A549 (cell line): ENCODE measurements at regions not wholly inside any gene's neighbourhood (a gene's known extent, or its start where the extent isn't known, plus 50 kb on each side); places are given as distances from the start of the nearest gene placed in this dataset.

ENCODE experiments used
- ATAC-seq, 2 experiments: fragments of 200-7000 bp in 1 of 2; fragments of >200 bp in 1 of 2; cut with Nextera tagmentation in 1 of 2; cut with Tn5 transposase in 1 of 2; 3 replicates each; pipeline versions ENCODE4 v1.8.0 to v1.9.1; 2018 to 2020; ENCODE audit warnings: mild to moderate bottlenecking in 1 of 2, moderate library complexity in 1 of 2
- CTCF ChIA-PET: fragments of 300-600 bp; sonication (Branson Sonifier 250); formaldehyde crosslinking; extraction: SDS; loops from one replicate; lab custom pipeline; 2021; ENCODE audit warnings: antibody characterized with exemption, inconsistent platforms; lab: Yijun Ruan, JAX
- POLR2A ChIA-PET: fragments of 350-600 bp; formaldehyde crosslinking; extraction: SDS; loops from one replicate; lab custom pipeline; 2021; ENCODE audit warnings: antibody characterized with exemption, inconsistent platforms; lab: Yijun Ruan, JAX
- DNase-seq, 2 experiments: peaks; one replicate each; pipeline versions ENCODE4 v3.0.0 to v3.0.0-alpha.2; 2011 to 2016; ENCODE audit warnings: low read depth in 1 of 2, low spot score in 1 of 2
- FAIRE-seq: peaks from 2 replicates; lab custom pipeline; 2011; peaks lifted over from hg19 to GRCh38; lab: Jason Lieb, UNC
- H3K27ac ChIP-seq, 2 experiments: fragments of >200 bp; sonication (Bioruptor Twin); formaldehyde crosslinking; 3 replicates each; pipeline ENCODE4 v1.5.1; 2016 to 2017
- H3K4me1 ChIP-seq: fragments of >200 bp; sonication (Bioruptor Twin); formaldehyde crosslinking; 3 replicates; pipeline ENCODE4 v1.6.1; 2016
- H3K4me2 ChIP-seq: fragments of >200 bp; sonication (Bioruptor Twin); formaldehyde crosslinking; 3 replicates; pipeline ENCODE4 v1.6.1; 2016
- H3K4me3 ChIP-seq: fragments of >200 bp; sonication (Bioruptor Twin); formaldehyde crosslinking; 3 replicates; pipeline ENCODE4 v1.5.1; 2016
- H3K9me3 ChIP-seq: fragments of >200 bp; sonication (Bioruptor Twin); formaldehyde crosslinking; 3 replicates; pipeline ENCODE4 v1.6.1; 2016
- ATOH8 ChIP-seq: fragments of 250-450 bp; sonication (Bioruptor Pico); IDR thresholded peaks from 2 replicates; pipeline ENCODE4 v1.5.0; 2020; ENCODE audit warnings: low read depth, mild to moderate bottlenecking, moderate library complexity
- BHLHE40 ChIP-seq: IDR thresholded peaks from 2 replicates; pipeline ENCODE4 v1.6.1; 2012; ENCODE audit warnings: low read depth, low read length, inconsistent platforms
- CBX2 ChIP-seq: fragments of 200-600 bp; sonication (generic); IDR thresholded peaks from 2 replicates; pipeline ENCODE4 v1.6.1; 2016; ENCODE audit warnings: low read depth, mild to moderate bottlenecking, borderline replicate concordance
- CEBPB ChIP-seq, 2 experiments: fragments of >200 bp in 1 of 2; sonication (Bioruptor Twin) in 1 of 2; formaldehyde crosslinking in 1 of 2; IDR thresholded peaks; 2 replicates each; pipeline ENCODE4 v1.6.1; 2012 to 2016
- CTCF ChIP-seq: fragments of >200 bp; sonication (Bioruptor Twin); formaldehyde crosslinking; IDR thresholded peaks from 3 replicates; pipeline ENCODE4 v1.5.1; 2016
- EHF ChIP-seq: fragments of 250-450 bp; sonication (Bioruptor Pico); IDR thresholded peaks from 2 replicates; pipeline ENCODE4 v1.5.0; 2020; ENCODE audit warnings: mild to moderate bottlenecking
- EHMT2 ChIP-seq: fragments of 200-600 bp; sonication (generic); IDR thresholded peaks from 2 replicates; pipeline ENCODE4 v1.6.1; 2016; ENCODE audit warnings: antibody characterized with exemption, low read depth, mild to moderate bottlenecking, moderate library complexity
- ELK1 ChIP-seq: fragments of 150-350 bp; IDR thresholded peaks from 2 replicates; pipeline ENCODE4 v1.6.1; 2014; ENCODE audit warnings: low read depth, mild to moderate bottlenecking, low read length
- HEYL ChIP-seq: fragments of 250-450 bp; sonication (Bioruptor Pico); IDR thresholded peaks from 2 replicates; pipeline ENCODE4 v1.8.0; 2021; ENCODE audit warnings: mild to moderate bottlenecking, moderate library complexity
- HMGXB4 ChIP-seq: fragments of 250-450 bp; sonication (Bioruptor Pico); IDR thresholded peaks from 2 replicates; pipeline ENCODE4 v1.5.0; 2021; ENCODE audit warnings: mild to moderate bottlenecking, moderate library complexity, borderline replicate concordance
- HOXB13 ChIP-seq: fragments of 250-450 bp; sonication (Bioruptor Pico); IDR thresholded peaks from 2 replicates; pipeline ENCODE4 v1.5.0; 2020; ENCODE audit warnings: low read depth, mild to moderate bottlenecking, moderate library complexity
- JUNB ChIP-seq: fragments of >200 bp; sonication (Bioruptor Twin); formaldehyde crosslinking; IDR thresholded peaks from 2 replicates; pipeline ENCODE4 v1.6.1; 2016
- MAFK ChIP-seq: fragments of 450-650 bp; IDR thresholded peaks from 2 replicates; pipeline ENCODE4 v1.6.1; 2014; ENCODE audit not compliant: partially characterized antibody
- MYC ChIP-seq: IDR thresholded peaks from 2 replicates; pipeline ENCODE4 v1.6.1; 2012; ENCODE audit warnings: mild to moderate bottlenecking, inconsistent platforms, low read length, improper control_type of control experiment, borderline replicate concordance
- NFE2L2 ChIP-seq: fragments of 150-350 bp; conservative IDR thresholded peaks from 2 replicates; pipeline ENCODE4 v1.6.1; 2014; ENCODE audit warnings: low read length
- POLR2A ChIP-seq: IDR thresholded peaks from 2 replicates; pipeline ENCODE4 v1.6.1; 2012; ENCODE audit warnings: mild to moderate bottlenecking, low read length
- POLR2AphosphoS2 ChIP-seq: conservative IDR thresholded peaks from 2 replicates; pipeline ENCODE4 v1.6.1; 2012; ENCODE audit warnings: low read length, improper control_type of control experiment, inconsistent platforms
- RCOR1 ChIP-seq: fragments of 150-350 bp; IDR thresholded peaks from 2 replicates; pipeline ENCODE4 v1.6.1; 2014; ENCODE audit warnings: antibody characterized with exemption, low read length, low read depth
- REST ChIP-seq: fragments of 200-600 bp; sonication (generic); IDR thresholded peaks from 2 replicates; pipeline ENCODE4 v1.6.1; 2016; ENCODE audit warnings: antibody characterized with exemption, mild to moderate bottlenecking, moderate library complexity
- RFX5 ChIP-seq: fragments of 450-650 bp; IDR thresholded peaks from 2 replicates; pipeline ENCODE4 v1.7.1; 2014; ENCODE audit warnings: antibody characterized with exemption, mild to moderate bottlenecking, moderate library complexity
- SMC3 ChIP-seq: fragments of >200 bp; sonication (Bioruptor Twin); formaldehyde crosslinking; IDR thresholded peaks from 3 replicates; pipeline ENCODE4 v1.6.1; 2018; ENCODE audit warnings: inconsistent platforms
- SREBF2 ChIP-seq: fragments of 450-650 bp; IDR thresholded peaks from 2 replicates; pipeline ENCODE4 v1.6.1; 2014; ENCODE audit warnings: mild to moderate bottlenecking, moderate library complexity
- ZC3H11A ChIP-seq: fragments of 450-650 bp; IDR thresholded peaks from 2 replicates; pipeline ENCODE4 v1.6.1; 2014; ENCODE audit warnings: antibody characterized with exemption, mild to moderate bottlenecking
- ZNF302 ChIP-seq: fragments of 250-450 bp; sonication (Bioruptor Pico); IDR thresholded peaks from 2 replicates; pipeline ENCODE4 v1.9.0; 2021; ENCODE audit warnings: inconsistent platforms, mild to moderate bottlenecking, moderate library complexity
- WGBS: methylation state at CpG from one replicate; pipeline ENCODE4 v1.1.6; 2017; ENCODE audit errors: missing lambda C conversion rate; 5-methylcytosine and 5-hydroxymethylcytosine counted together

DNA sequence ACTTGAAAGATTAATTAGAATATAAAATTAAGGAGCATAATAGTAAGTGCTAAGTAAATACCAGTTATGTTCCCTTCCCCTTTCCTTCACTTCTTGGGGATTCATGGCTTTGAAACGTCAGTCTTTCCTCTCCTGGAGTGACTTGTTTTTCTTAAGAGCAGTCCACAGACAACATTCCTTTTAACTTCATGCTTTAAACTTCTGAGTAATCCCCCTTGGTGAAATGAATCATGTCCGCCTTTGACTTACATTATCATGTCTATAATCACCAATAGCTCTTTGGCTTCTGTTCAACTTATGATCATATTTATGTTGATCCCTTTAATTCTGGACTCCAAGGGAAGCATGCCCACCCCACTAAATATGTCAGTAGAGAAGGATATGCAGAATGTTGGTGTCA, 1012.1 kb upstream of the SLIT2 start (continued):
- TF ChIP-seq POLR2A, result no peak
- TF ChIP-seq SREBF2, result no peak
- no peak for TF ChIP-seq CEBPB (IDR thresholded peaks at IDR 0.05)
- no peak for TF ChIP-seq POLR2AphosphoS2

DNA sequence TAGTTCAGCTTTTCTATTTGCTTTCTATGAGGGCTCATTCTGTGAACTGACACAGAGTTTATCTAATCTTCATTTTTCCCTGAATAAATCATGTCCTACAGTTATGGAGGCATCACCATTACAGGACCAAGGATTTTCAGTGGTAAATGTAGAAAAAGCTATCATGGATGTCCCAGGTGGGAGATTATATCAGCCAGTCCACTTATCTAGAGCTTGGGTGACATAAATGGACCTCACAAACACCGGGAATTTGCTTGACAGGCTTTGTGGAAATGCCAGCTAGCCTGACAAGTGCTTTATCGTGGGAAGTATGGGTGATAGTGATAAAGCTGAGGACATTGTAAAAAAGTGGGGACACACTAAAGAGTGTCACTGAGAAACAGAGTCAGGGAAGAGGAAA, 1015.2 kb upstream of the SLIT2 start:
- DNase-seq (no peak), FAIRE-seq (no peak)
- no peaks in the 10 kb centered on the region for H3K9me3 ChIP-seq
- H3K4me3 ChIP-seq, result no peak overlapping the region
- POLR2A ChIA-PET, result no interaction called here
- no peak overlapping the region for H3K4me2 ChIP-seq
- TF ChIP-seq MAFK (no peak), SMC3 (no peak), ATOH8 (CRISPR knock-in tag) (no peak), EHMT2 (no peak), RFX5 (no peak), MYC (no peak), CTCF (no peak), HMGXB4 (CRISPR knock-in tag) (no peak), HEYL (CRISPR knock-in tag) (no peak)
- TF ChIP-seq, all 56 proteins: peak for 0
- H3K4me1 ChIP-seq, result no peaks in the 10 kb centered on the region
- H3K27ac ChIP-seq, result no peak overlapping the region
- CTCF ChIA-PET, result no interaction called here
- 3% methylated on average over 2 of the region's 2 CpGs for WGBS
- no peak for ATAC-seq

GRCh38 chr4:19230906-19231545, 1020.7 kb upstream of the SLIT2 start:
- no peak overlapping the region for H3K27ac ChIP-seq
- H3K9me3 ChIP-seq, result no peaks in the 10 kb centered on the region
- 3% methylated on average over 3 of the region's 3 CpGs for WGBS
- DNase-seq, result no peak
- ChIA-PET POLR2A (no interaction called here), CTCF (no interaction called here)
- TF ChIP-seq SMC3, result no peak
- TF ChIP-seq CTCF, result no peak
- no peak for TF ChIP-seq HOXB13 (CRISPR knock-in tag)
- TF ChIP-seq RCOR1, result no peak
- no peak for TF ChIP-seq ZNF302 (CRISPR knock-in tag)
- TF ChIP-seq JUNB, result no peak
- no peak for TF ChIP-seq ELK1
- TF ChIP-seq EHF, result no peak
- no peak for TF ChIP-seq POLR2A
- no peak for TF ChIP-seq MYC
- no peak for TF ChIP-seq ZC3H11A
- TF ChIP-seq NFE2L2, result no peak
- TF ChIP-seq BHLHE40, result no peak
- no peak for TF ChIP-seq CBX2
- TF ChIP-seq EHMT2, result no peak
- no peak for TF ChIP-seq REST
- H3K4me2 ChIP-seq, result no peak overlapping the region
- no peak for FAIRE-seq
- no peak for ATAC-seq
- H3K4me3 ChIP-seq, result no peak overlapping the region
- no peaks in the 10 kb centered on the region for H3K4me1 ChIP-seq
